K562 (cell line): ENCODE measurements at regions not wholly inside any gene's neighbourhood (a gene's known extent, or its start where the extent isn't known, plus 50 kb on each side); places are given as distances from the start of the nearest gene placed in this dataset.

Source experiments
- ATAC-seq: fragments of 200-7000 bp; cut with Tn5 transposase; 3 replicates; pipeline ENCODE4 v1.9.1; 2020; ENCODE audit warnings: moderate library complexity
- BruUV-seq: library from RNA; stranded (reverse); fragments of 400-500 nt; replicated peaks from 2 replicates; lab custom pipeline; 2021; lab: Mats Ljungman, UMichigan
- CTCF ChIA-PET: fragments of 300-600 bp; formaldehyde crosslinking; extraction: SDS; loops from one replicate; lab custom pipeline; 2021; ENCODE audit warnings: low intra/inter-chr PET ratio; lab: Yijun Ruan, JAX
- POLR2A ChIA-PET: fragments of 300-600, 350-650 bp; sonication (Branson Sonifier 250); formaldehyde crosslinking; extraction: SDS; loops from one replicate; lab custom pipeline; 2021; ENCODE audit warnings: antibody characterized with exemption, inconsistent platforms; lab: Yijun Ruan, JAX
- DNase-seq, 4 experiments: peaks; one replicate each; pipeline versions ENCODE4 v3.0.0 to v3.0.0-alpha.2; 2011 to 2018; ENCODE audit warnings: low spot score in 3 of 4, mixed read lengths in 3 of 4; ENCODE audit errors: extremely low read depth in 1 of 4
- FAIRE-seq: peaks from 2 replicates; lab custom pipeline; 2011; peaks lifted over from hg19 to GRCh38; lab: Jason Lieb, UNC
- H2AFZ ChIP-seq: 2 replicates; pipeline ENCODE4 v1.6.0; 2011; ENCODE audit warnings: low read depth, low read length, control low read depth, inconsistent platforms
- H3K27ac ChIP-seq: fragments of 200-600 bp; 3 replicates; pipeline ENCODE4 v1.8.0; 2011; ENCODE audit warnings: low read depth, mild to moderate bottlenecking, control low read depth, inconsistent platforms, low read length, moderate library complexity, mixed read lengths; ENCODE audit errors: extremely low read depth
- H3K27me3 ChIP-seq, 2 experiments: fragments of 300-600 bp in 1 of 2; 2 replicates in 1 of 2; 3 replicates in 1 of 2; pipeline versions ENCODE4 v1.6.0 to v1.8.0; 2011; ENCODE audit warnings: inconsistent platforms in 2 of 2, low read length in 2 of 2, mild to moderate bottlenecking in 1 of 2, mixed read lengths in 1 of 2, moderate library complexity in 1 of 2; ENCODE audit not compliant: control insufficient read depth in 2 of 2, insufficient read depth in 2 of 2
- H3K36me3 ChIP-seq: fragments of 300-600 bp; 3 replicates; pipeline ENCODE4 v1.8.0; 2011; ENCODE audit warnings: mild to moderate bottlenecking, low read length, inconsistent platforms; ENCODE audit not compliant: control insufficient read depth, insufficient read depth
- H3K4me1 ChIP-seq, 2 experiments: fragments of 200-600 bp in 1 of 2; replicated peaks in 1 of 2; 2 replicates in 1 of 2; 3 replicates in 1 of 2; pipeline versions ENCODE4 v1.5.1 to v1.8.0; 2011; ENCODE audit warnings: inconsistent platforms in 2 of 2, low read length in 2 of 2, mild to moderate bottlenecking in 1 of 2, mixed read lengths in 1 of 2, moderate library complexity in 1 of 2; ENCODE audit not compliant: control insufficient read depth in 2 of 2, insufficient read depth in 2 of 2
- H3K4me2 ChIP-seq: 2 replicates; pipeline ENCODE4 v1.6.1; 2011; ENCODE audit warnings: low read length, control low read depth, inconsistent platforms, mixed read lengths; ENCODE audit not compliant: insufficient read depth
- H3K4me3 ChIP-seq: fragments of 200-600 bp; sonication (generic), shearing (Covaris generic); 2 replicates; pipeline ENCODE4 v1.5.1; 2016; ENCODE audit warnings: control low read depth, inconsistent platforms
- H3K79me2 ChIP-seq: fragments of 200-600 bp; 3 replicates; pipeline ENCODE4 v1.8.0; 2011; ENCODE audit warnings: low read length, inconsistent platforms; ENCODE audit not compliant: control insufficient read depth, insufficient read depth
- H3K9ac ChIP-seq, 2 experiments: 2 replicates each; pipeline versions ENCODE4 v1.6.0 to v1.6.1; 2011; ENCODE audit warnings: low read depth in 2 of 2, low read length in 2 of 2, control low read depth in 1 of 2, inconsistent platforms in 1 of 2, mild to moderate bottlenecking in 1 of 2, mixed read lengths in 1 of 2; ENCODE audit not compliant: insufficient read depth in 1 of 2
- H3K9me1 ChIP-seq: one replicate; pipeline ENCODE4 v1.6.0; 2011; ENCODE audit warnings: inconsistent platforms, mild to moderate bottlenecking, low read length, moderate library complexity; ENCODE audit not compliant: control insufficient read depth, insufficient read depth
- H3K9me3 ChIP-seq: replicated peaks from 2 replicates; pipeline ENCODE4 v1.5.1; 2011; ENCODE audit warnings: low read depth, low read length, inconsistent platforms; ENCODE audit not compliant: control insufficient read depth, insufficient read depth
- H4K20me1 ChIP-seq: replicated peaks from 2 replicates; pipeline ENCODE4 v1.6.1; 2011; ENCODE audit warnings: low read length, inconsistent platforms, mixed read lengths; ENCODE audit not compliant: control insufficient read depth, insufficient read depth
- CXXC5 ChIP-seq: fragments of 250-450 bp; sonication (Bioruptor Pico); IDR thresholded peaks from 2 replicates; pipeline ENCODE4 v1.8.0; 2022; ENCODE audit warnings: inconsistent platforms, mild to moderate bottlenecking, moderate library complexity
- ETV1 ChIP-seq: fragments of 450-650 bp; conservative IDR thresholded peaks from 2 replicates; pipeline ENCODE4 v1.6.1; 2016; ENCODE audit warnings: missing genetic modification characterization, control low read depth, low read depth, missing compliant biosample characterization
- FOXK1 ChIP-seq: sonication (generic); formaldehyde crosslinking; IDR thresholded peaks from 2 replicates; pipeline ENCODE4 v1.8.0; 2022; ENCODE audit warnings: missing genetic modification reagents, mild to moderate bottlenecking, borderline replicate concordance
- HDAC6 ChIP-seq: IDR thresholded peaks from 2 replicates; pipeline ENCODE4 v1.6.1; 2012; ENCODE audit warnings: low read depth, mild to moderate bottlenecking, control low read depth, inconsistent platforms, low read length, moderate library complexity
- HOXB6 ChIP-seq: fragments of 250-450 bp; sonication (Bioruptor Pico); IDR thresholded peaks from 2 replicates; pipeline ENCODE4 v1.5.1; 2022; ENCODE audit warnings: mild to moderate bottlenecking, borderline replicate concordance
- KLF10 ChIP-seq: fragments of 250-450 bp; sonication (Bioruptor Pico); IDR thresholded peaks from 2 replicates; pipeline ENCODE4 v1.6.1; 2021; ENCODE audit warnings: matching md5 sums
- MCM7 ChIP-seq, 2 experiments: fragments of 450-650 bp; IDR thresholded peaks; 2 replicates each; pipeline ENCODE4 v1.6.1; 2016 to 2018
- PRDM10 ChIP-seq: fragments of 450-650 bp; IDR thresholded peaks from 2 replicates; pipeline ENCODE4 v1.6.1; 2018; ENCODE audit not compliant: partially characterized antibody
- PREB ChIP-seq: sonication (generic); formaldehyde crosslinking; IDR thresholded peaks from 2 replicates; pipeline ENCODE4 v1.8.1; 2023; ENCODE audit warnings: mild to moderate bottlenecking, missing genetic modification reagents
- RBM17 ChIP-seq: fragments of 200-400 bp; formaldehyde crosslinking; IDR thresholded peaks from 2 replicates; pipeline ENCODE4 v1.6.1; 2017; ENCODE audit warnings: low read depth, mild to moderate bottlenecking, low read length, borderline replicate concordance
- RBM39 ChIP-seq: fragments of 200-400 bp; formaldehyde crosslinking; optimal IDR thresholded peaks from 2 replicates; pipeline ENCODE3; 2018; ENCODE audit warnings: low read depth, low read length
- RFX7 ChIP-seq: fragments of 250-450 bp; sonication (Bioruptor Pico); IDR thresholded peaks from 2 replicates; pipeline ENCODE4 v1.5.1; 2021; ENCODE audit warnings: mild to moderate bottlenecking
- TCFL5 ChIP-seq: fragments of 250-450 bp; sonication (Bioruptor Pico); conservative IDR thresholded peaks from 2 replicates; pipeline ENCODE4 v1.6.1; 2021; ENCODE audit warnings: mild to moderate bottlenecking, moderate library complexity, matching md5 sums
- TGIF2 ChIP-seq: sonication (generic); formaldehyde crosslinking; IDR thresholded peaks from 2 replicates; pipeline ENCODE4 v1.8.1; 2022; ENCODE audit warnings: mild to moderate bottlenecking, missing genetic modification reagents, moderate library complexity
- ZNF174 ChIP-seq: fragments of 250-450 bp; sonication (Bioruptor Pico); IDR thresholded peaks from 2 replicates; pipeline ENCODE4 v1.4.0; 2020; ENCODE audit warnings: mild to moderate bottlenecking
- ZNF224 ChIP-seq: sonication (generic); formaldehyde crosslinking; IDR thresholded peaks from 2 replicates; pipeline ENCODE4 v1.8.0; 2022; ENCODE audit warnings: mild to moderate bottlenecking, missing genetic modification reagents
- ZNF324 ChIP-seq: fragments of 250-450 bp; sonication (Bioruptor Pico); IDR thresholded peaks from 2 replicates; pipeline ENCODE4 v1.4.0; 2020; ENCODE audit warnings: mild to moderate bottlenecking
- WGBS: fragments of 100-300 bp; shearing (Covaris generic); methylation state at CpG from one replicate; pipeline ENCODE4 v1.1.6; 2016; ENCODE audit warnings: low coverage, mixed read lengths; ENCODE audit not compliant: insufficient coverage; ENCODE audit errors: missing lambda C conversion rate; 5-methylcytosine and 5-hydroxymethylcytosine counted together
- in situ Hi-C: fragments of 300-500 bp; cut with MboI; formaldehyde crosslinking; loops from 4 replicates; pipeline ENCODE4 v1.15.0; 2018; ENCODE audit warnings: inconsistent platforms, mixed read lengths
- intact Hi-C: fragments of 100-400 bp; cut with micrococcal nuclease; formaldehyde crosslinking; loops from 2 replicates; pipeline ENCODE4 v1.14.2; 2022

- TF ChIP-seq PRDM10 (no peak), CXXC5 (CRISPR knock-in tag) (no peak), ZNF174 (CRISPR knock-in tag) (no peak), ZNF224 (CRISPR knock-in tag) (no peak)
Measured at GRCh38 chr3:102036472-102036871, 187.2 kb downstream of the NFKBIZ start (continued).

- CTCF ChIA-PET, result no interaction called here
- no peaks in the 10 kb centered on the region for H3K4me1 ChIP-seq
Measured at GRCh38 chr3:102037209-102037608, 187.9 kb downstream of the NFKBIZ start.

More at GRCh38 chr3:102037209-102037608, 187.9 kb downstream of the NFKBIZ start:
- in situ Hi-C loops (no loop called here), intact Hi-C loops (no loop called here)
- Histone ChIP-seq H3K9me3 (no peaks in the 10 kb centered on the region), H3K27ac (no peak overlapping the region), H3K79me2 (no peaks in the 10 kb centered on the region), H3K9ac (no peak overlapping the region), H3K4me2 (no peak overlapping the region), H3K36me3 (no peaks in the 10 kb centered on the region), H4K20me1 (no peaks in the 10 kb centered on the region), H2AFZ (no peak overlapping the region), H3K9me1 (no peaks in the 10 kb centered on the region), H3K27me3 (no peaks in the 10 kb centered on the region), H3K4me3 (no peak overlapping the region)
- no TSS peak for BruUV-seq
- no peak for FAIRE-seq
- 0% methylated on average over 2 of the region's 2 CpGs for WGBS
- TF ChIP-seq MCM7 (IDR thresholded peaks at IDR 0.05) (no peak), HDAC6 (no peak), RBM39 (no peak), HOXB6 (CRISPR knock-in tag) (no peak), FOXK1 (CRISPR knock-in tag) (no peak), RBM17 (no peak), ETV1 (tag) (no peak), TCFL5 (CRISPR knock-in tag) (no peak), TGIF2 (CRISPR knock-in tag) (no peak), ZNF324 (CRISPR knock-in tag) (no peak), KLF10 (CRISPR knock-in tag) (no peak), PREB (no peak), RFX7 (CRISPR knock-in tag) (no peak)
- POLR2A ChIA-PET, result no interaction called here
- no peak for ATAC-seq
- no peak for DNase-seq
